ENCODE measurements at regions not wholly inside any gene's neighbourhood (a gene's known extent, or its start where the extent isn't known, plus 50 kb on each side); places are given as distances from the start of the nearest gene placed in this dataset.

DNA sequence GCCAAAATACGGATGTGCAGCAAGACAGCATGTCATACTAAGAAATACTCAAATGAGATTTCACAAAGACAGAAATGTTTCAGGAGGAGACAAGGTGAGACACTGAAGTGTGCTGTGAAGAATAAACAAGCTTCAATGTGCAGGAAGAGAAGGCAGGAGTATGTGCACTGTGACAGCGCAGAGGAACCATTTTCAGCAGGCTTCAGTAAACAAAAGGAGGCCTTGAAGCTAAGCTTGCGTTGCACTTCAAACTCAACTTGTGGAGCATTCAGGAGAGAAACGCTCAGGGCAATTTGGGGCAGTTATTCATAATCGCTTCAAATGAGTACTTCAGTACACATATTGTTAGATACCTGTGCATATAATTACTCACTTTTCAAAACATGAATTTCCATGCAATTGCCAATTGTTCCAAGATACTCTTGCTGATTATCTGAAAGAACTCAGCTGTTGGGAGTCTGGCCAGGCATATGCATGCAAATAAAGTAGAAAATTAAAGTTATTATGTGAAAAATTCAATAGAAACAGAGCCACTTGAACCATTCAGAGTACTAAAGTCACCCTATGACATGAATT, 234.2 kb upstream of the OPRM1 start:
- TF ChIP-seq, protein P1, sequence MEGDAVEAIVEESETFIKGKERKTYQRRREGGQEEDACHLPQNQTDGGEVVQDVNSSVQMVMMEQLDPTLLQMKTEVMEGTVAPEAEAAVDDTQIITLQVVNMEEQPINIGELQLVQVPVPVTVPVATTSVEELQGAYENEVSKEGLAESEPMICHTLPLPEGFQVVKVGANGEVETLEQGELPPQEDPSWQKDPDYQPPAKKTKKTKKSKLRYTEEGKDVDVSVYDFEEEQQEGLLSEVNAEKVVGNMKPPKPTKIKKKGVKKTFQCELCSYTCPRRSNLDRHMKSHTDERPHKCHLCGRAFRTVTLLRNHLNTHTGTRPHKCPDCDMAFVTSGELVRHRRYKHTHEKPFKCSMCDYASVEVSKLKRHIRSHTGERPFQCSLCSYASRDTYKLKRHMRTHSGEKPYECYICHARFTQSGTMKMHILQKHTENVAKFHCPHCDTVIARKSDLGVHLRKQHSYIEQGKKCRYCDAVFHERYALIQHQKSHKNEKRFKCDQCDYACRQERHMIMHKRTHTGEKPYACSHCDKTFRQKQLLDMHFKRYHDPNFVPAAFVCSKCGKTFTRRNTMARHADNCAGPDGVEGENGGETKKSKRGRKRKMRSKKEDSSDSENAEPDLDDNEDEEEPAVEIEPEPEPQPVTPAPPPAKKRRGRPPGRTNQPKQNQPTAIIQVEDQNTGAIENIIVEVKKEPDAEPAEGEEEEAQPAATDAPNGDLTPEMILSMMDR (IDR thresholded peaks at IDR 0.05; ENCODE audit: low read depth, low read length, missing control alignments): no peak
- DNase-seq (ENCODE audit: low read depth): no peak
- no peak overlapping the region for H3K4me3 ChIP-seq (ENCODE audit: low read depth, low read length)

DNA sequence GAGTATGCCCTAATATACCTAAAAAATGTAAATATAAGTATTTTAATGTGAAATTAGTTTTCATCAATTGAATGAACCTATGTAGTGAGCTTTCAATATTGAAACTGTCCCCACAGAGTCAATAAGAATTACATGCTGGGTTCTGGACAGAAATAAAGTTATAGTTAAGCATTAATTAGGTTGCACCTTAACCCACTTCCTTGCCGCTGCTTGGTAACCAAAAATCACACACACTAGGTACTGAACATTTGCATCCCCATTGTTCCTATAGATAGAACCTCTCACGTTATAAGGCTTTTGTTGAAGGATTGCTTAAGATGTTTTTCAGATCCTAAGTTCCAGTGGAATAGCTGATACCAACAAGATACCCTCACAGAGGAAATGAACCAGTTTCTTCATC, 237.1 kb upstream of the OPRM1 start:
- no peak overlapping the region for H3K4me3 ChIP-seq (ENCODE audit: low read depth, low read length)
- no peak for DNase-seq (ENCODE audit: low read depth)
- TF ChIP-seq, protein P1 (IDR thresholded peaks at IDR 0.05; ENCODE audit: low read depth, low read length, missing control alignments): no peak

DNA sequence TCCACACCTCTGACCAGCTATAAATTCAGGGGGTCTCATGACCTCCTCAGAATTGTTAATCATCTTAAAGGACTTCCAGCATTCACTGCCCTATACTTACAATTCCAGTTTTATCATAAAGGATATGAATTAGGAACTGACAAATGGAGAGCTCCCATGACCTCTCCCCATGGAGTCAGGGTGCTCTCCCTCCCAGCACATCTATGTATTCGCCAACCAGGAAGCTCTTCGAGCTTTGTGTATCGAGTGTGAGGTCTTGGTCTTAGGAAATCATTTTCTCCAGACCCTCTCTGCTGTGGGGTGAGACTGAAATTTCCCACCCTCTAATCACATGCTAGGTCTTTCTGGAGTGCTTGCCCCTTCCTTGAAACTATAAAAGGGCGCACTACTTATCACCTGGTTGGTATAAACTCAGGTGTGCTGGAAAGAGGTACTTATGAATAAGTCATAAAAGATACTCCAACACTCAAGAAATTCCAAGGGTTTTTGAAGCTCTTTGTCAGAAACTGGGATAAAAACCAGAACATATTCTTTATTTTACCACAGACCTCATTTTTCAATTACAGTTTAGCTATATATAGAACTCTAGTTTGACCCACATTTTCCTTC, 238.4 kb upstream of the OPRM1 start:
- TF ChIP-seq, protein P1 (IDR thresholded peaks at IDR 0.05; ENCODE audit: low read depth, low read length, missing control alignments): no peak
- no peak for DNase-seq (ENCODE audit: low read depth)

DNA sequence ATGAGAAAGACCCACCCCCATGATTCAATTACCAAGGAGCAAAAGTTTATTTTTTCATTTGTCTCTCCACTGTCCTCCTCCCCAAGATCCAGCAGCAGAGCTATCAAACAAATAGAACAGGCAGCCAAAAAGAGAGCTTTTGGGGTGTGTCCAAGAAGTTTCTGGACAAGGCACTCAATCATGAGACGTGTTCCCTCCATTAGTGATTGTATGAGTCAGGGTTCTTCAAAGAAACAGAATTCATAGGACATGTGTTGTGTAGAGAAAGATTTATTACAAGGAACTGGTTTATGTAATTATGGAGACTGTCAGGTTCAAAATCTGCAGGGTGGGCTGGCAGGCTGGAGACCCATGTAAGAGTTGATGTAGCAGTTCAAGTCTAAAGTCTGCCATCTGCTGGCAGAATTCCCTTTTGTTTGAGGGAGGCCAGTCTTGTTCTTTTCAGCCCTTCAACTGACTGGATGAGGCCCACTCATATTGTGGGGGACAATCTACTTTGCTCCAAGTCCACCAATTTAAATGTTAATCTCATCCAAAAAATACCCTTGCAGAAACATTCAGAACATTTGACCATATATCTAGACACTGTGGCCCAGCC, 248.1 kb upstream of the OPRM1 start:
- TF ChIP-seq, protein P1 (IDR thresholded peaks at IDR 0.05; ENCODE audit: low read depth, low read length, missing control alignments): peak; percentile 28
- H3K4me3 ChIP-seq (ENCODE audit: low read depth, low read length): no peak overlapping the region
- no peak for DNase-seq (ENCODE audit: low read depth)

More for the DNA sequence above, 238.4 kb upstream of the OPRM1 start:
- H3K4me3 ChIP-seq (ENCODE audit: low read depth, low read length): no peak overlapping the region

DNA sequence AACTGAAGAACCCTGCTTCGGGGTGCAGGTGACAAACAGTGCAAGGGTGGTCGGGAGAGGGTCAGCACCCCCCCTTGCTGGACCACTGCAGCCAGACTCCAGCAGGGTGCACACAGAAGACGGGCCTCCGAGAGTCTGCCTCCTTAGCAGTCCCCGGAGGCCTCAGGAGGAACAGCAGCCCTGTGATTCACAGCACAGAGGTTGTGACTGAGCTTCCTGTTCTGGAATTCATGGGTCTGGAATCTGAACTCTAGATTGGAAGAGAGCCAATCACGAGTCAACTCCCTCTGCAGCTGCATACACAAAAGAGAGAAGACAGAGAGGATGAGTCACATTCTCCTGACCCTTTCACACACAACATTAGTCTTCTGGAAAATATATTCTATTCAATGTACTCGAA, 249.0 kb upstream of the OPRM1 start:
- DNase-seq (ENCODE audit: low read depth): no peak
- TF ChIP-seq, protein P1 (IDR thresholded peaks at IDR 0.05; ENCODE audit: low read depth, low read length, missing control alignments): peak; percentile 11
- no peak overlapping the region for H3K4me3 ChIP-seq (ENCODE audit: low read depth, low read length)

DNA sequence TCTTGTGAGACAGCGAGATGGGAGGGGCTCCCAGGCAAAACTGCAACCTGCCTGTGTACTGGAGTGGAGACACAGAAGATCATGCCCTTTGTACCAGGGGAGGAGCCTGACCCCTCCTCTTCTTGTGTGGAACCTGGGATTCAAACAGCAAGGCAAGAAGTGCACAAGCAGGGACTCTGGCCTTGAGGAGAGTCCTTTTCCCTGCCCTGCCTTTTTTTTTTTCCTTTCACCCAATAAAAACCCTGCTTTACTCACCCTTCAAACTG, 251.8 kb upstream of the OPRM1 start:
- no peak overlapping the region for H3K4me3 ChIP-seq (ENCODE audit: low read depth, low read length)
- TF ChIP-seq, protein P1 (IDR thresholded peaks at IDR 0.05; ENCODE audit: low read depth, low read length, missing control alignments): no peak
- no peak for DNase-seq (ENCODE audit: low read depth)

DNA sequence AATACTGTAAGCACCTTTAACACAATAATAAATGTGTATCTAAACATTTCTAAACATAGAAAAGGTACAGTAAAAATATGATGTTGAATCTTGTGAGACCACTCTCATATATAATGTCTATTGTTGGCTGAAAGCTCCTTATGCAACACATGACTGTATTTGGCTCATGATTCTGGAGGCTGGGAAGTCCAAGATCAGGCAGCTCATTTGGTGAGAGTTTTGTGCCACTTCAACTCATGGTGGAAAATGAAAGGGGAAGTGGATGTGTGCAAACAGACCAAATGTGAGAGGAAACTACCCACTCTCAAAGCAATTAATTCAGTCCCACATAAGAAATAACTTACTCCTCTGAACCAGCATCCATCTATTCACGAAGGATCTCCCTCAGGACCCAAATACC, 257.7 kb upstream of the OPRM1 start:
- TF ChIP-seq, protein P1 (IDR thresholded peaks at IDR 0.05; ENCODE audit: low read depth, low read length, missing control alignments): no peak
- DNase-seq (ENCODE audit: low read depth): no peak
- no peak overlapping the region for H3K4me3 ChIP-seq (ENCODE audit: low read depth, low read length)

Data from GM12864 (cell line).